ENCODE measurements at regions not wholly inside any gene's neighbourhood (a gene's known extent, or its start where the extent isn't known, plus 50 kb on each side); places are given as distances from the start of the nearest gene placed in this dataset.

- TF ChIP-seq CTCF (IDR thresholded peaks at IDR 0.05; ENCODE audit: low read depth, low read length, poor library complexity, severe bottlenecking) (peak; percentile 26), EZH2phosphoT487 (IDR thresholded peaks at IDR 0.05; ENCODE audit: borderline replicate concordance, low read length) (no peak)
Measured at GRCh38 chr19:30227661-30228112, 144.5 kb upstream of the ZNF536 start.

Measured in DOHH2 (cell line).